ENCODE measurements at regions not wholly inside any gene's neighbourhood (a gene's known extent, or its start where the extent isn't known, plus 50 kb on each side); places are given as distances from the start of the nearest gene placed in this dataset.

DNA sequence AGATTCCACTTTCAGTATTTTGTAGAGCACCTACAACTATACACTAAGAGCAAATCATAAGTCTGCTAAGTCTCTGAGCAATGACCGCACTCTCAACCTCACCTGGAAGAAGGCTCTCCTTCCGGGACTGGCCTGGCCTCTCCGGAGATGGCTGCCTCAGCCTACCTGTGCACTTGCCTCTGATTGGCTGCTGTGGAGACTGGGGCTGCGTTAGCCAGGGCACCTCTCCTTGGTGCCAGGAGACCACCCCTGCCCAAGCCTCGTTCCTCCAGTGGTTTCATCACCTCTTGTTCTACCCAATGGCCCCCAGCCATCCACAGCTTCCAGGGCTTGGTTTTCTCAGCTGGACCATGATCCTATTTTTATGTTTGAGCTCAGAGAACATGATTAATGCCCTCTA, 64.7 kb upstream of the JDP2 start:
- TF ChIP-seq CTCF (conservative IDR thresholded peaks at IDR 0.05; ENCODE audit: low read length) (no peak), EZH2phosphoT487 (IDR thresholded peaks at IDR 0.05; ENCODE audit: borderline replicate concordance, low read depth, low read length) (no peak)
